Endothelial cell of umbilical vein (primary cell): ENCODE measurements at regions not wholly inside any gene's neighbourhood (a gene's known extent, or its start where the extent isn't known, plus 50 kb on each side); places are given as distances from the start of the nearest gene placed in this dataset.
"Not testable (repeated sequence)": the region's sequence is repeated elsewhere in the genome, so short reads cannot be mapped to it uniquely, and the experiment has no call there.

Experiments
- BruUV-seq: library from RNA; stranded (reverse); fragments of 400-500 nt; replicated peaks from 2 replicates; lab custom pipeline; 2021; lab: Mats Ljungman, UMichigan
- CTCF ChIA-PET: fragments of 300-600, 350-600 bp; sonication (Branson Sonifier 250); formaldehyde crosslinking; loops from one replicate; lab custom pipeline; 2021; ENCODE audit warnings: antibody characterized with exemption, inconsistent platforms; lab: Charles Lee
- POLR2A ChIA-PET: fragments of 300-600, 350-600 bp; sonication (Branson Sonifier 250); formaldehyde crosslinking; loops from one replicate; lab custom pipeline; 2021; ENCODE audit warnings: antibody characterized with exemption, inconsistent platforms; lab: Charles Lee
- DNase-seq: peaks from one replicate; pipeline ENCODE4 v3.0.0-alpha.2; 2011; ENCODE audit warnings: low read depth, low spot score
- FAIRE-seq: peaks from 2 replicates; lab custom pipeline; 2011; peaks lifted over from hg19 to GRCh38; lab: Jason Lieb, UNC
- H2AFZ ChIP-seq: 2 replicates; pipeline ENCODE4 v1.6.0; 2012; ENCODE audit warnings: low read depth, low read length, control low read depth, inconsistent platforms
- H3K27ac ChIP-seq: 2 replicates; pipeline ENCODE4 v1.5.1; 2011; ENCODE audit warnings: low read depth, mild to moderate bottlenecking, control low read depth, low read length, moderate library complexity; ENCODE audit not compliant: insufficient read depth
- H3K27me3 ChIP-seq, 2 experiments: 2 replicates each; pipeline versions ENCODE4 v1.6.0 to v1.6.1; 2011; ENCODE audit warnings: low read length in 2 of 2, mixed read lengths in 1 of 2; ENCODE audit not compliant: control insufficient read depth in 2 of 2, insufficient read depth in 2 of 2
- H3K36me3 ChIP-seq, 2 experiments: 2 replicates in 1 of 2; 3 replicates in 1 of 2; pipeline ENCODE4 v1.5.1; 2011; ENCODE audit warnings: low read length in 2 of 2, mild to moderate bottlenecking in 1 of 2, moderate library complexity in 1 of 2; ENCODE audit not compliant: control insufficient read depth in 2 of 2, insufficient read depth in 2 of 2; ENCODE audit errors: extremely low read depth in 1 of 2
- H3K4me1 ChIP-seq: 3 replicates; pipeline ENCODE4 v1.5.1; 2011; ENCODE audit warnings: mild to moderate bottlenecking, low read length; ENCODE audit not compliant: control insufficient read depth, insufficient read depth; ENCODE audit errors: extremely low read depth
- H3K4me2 ChIP-seq: 2 replicates; pipeline ENCODE4 v1.6.1; 2011; ENCODE audit warnings: low read length, control low read depth, mixed read lengths; ENCODE audit not compliant: insufficient read depth
- H3K4me3 ChIP-seq, 3 experiments: fragments of 200-600 bp in 1 of 3; sonication (generic), shearing (Covaris generic) in 1 of 3; replicated peaks in 1 of 3; 2 replicates each; pipeline ENCODE4 v1.5.1; 2011 to 2016; ENCODE audit warnings: control low read depth in 3 of 3, low read length in 3 of 3, mild to moderate bottlenecking in 2 of 3, inconsistent platforms in 1 of 3, low read depth in 1 of 3, moderate library complexity in 1 of 3; ENCODE audit not compliant: insufficient read depth in 1 of 3
- H3K79me2 ChIP-seq: 2 replicates; pipeline ENCODE4 v1.6.0; 2012; ENCODE audit warnings: low read length, inconsistent platforms; ENCODE audit not compliant: control insufficient read depth, insufficient read depth
- H3K9ac ChIP-seq: replicated peaks from 2 replicates; pipeline ENCODE3; 2011; ENCODE audit warnings: low read length, control low read depth; ENCODE audit not compliant: insufficient read depth; ENCODE audit errors: extremely low read depth
- H3K9me1 ChIP-seq: replicated peaks from 3 replicates; pipeline ENCODE4 v1.6.0; 2011; ENCODE audit warnings: mild to moderate bottlenecking, low read length; ENCODE audit not compliant: control insufficient read depth, insufficient read depth; ENCODE audit errors: extremely low read depth
- H3K9me3 ChIP-seq: replicated peaks from 2 replicates; pipeline ENCODE4 v1.5.1; 2012; ENCODE audit warnings: low read length, inconsistent platforms; ENCODE audit not compliant: control insufficient read depth, insufficient read depth
- H4K20me1 ChIP-seq: replicated peaks from 2 replicates; pipeline ENCODE3; 2011; ENCODE audit warnings: mild to moderate bottlenecking, low read length; ENCODE audit not compliant: control insufficient read depth, insufficient read depth; ENCODE audit errors: extremely low read depth
- CTCF ChIP-seq, 2 donors: IDR thresholded peaks; 1 replicate in 1 of 2; 2 replicates in 1 of 2; pipeline ENCODE4 v1.5.1; 2011; ENCODE audit warnings: low read length in 2 of 2, mild to moderate bottlenecking in 2 of 2, moderate library complexity in 2 of 2, control low read depth in 1 of 2, inconsistent platforms in 1 of 2, low read depth in 1 of 2; ENCODE audit not compliant: insufficient read depth in 1 of 2; ENCODE audit errors: extremely low read depth in 1 of 2
- EZH2 ChIP-seq: IDR thresholded peaks from 2 replicates; pipeline ENCODE4 v1.6.1; 2012; ENCODE audit warnings: borderline replicate concordance, low read depth, mild to moderate bottlenecking, moderate library complexity, low read length, inconsistent platforms; ENCODE audit not compliant: severe bottlenecking
- FOS ChIP-seq: IDR thresholded peaks from 2 replicates; pipeline ENCODE4 v1.6.1; 2011; ENCODE audit warnings: mild to moderate bottlenecking, low read length, moderate library complexity, borderline replicate concordance; ENCODE audit not compliant: insufficient read depth
- GATA2 ChIP-seq: IDR thresholded peaks from 2 replicates; pipeline ENCODE4 v1.7.0; 2011; ENCODE audit warnings: low read depth, mild to moderate bottlenecking, moderate library complexity, mixed read lengths, low read length; ENCODE audit not compliant: insufficient read length, insufficient read depth
- JUN ChIP-seq: IDR thresholded peaks from 2 replicates; pipeline ENCODE4 v1.6.1; 2011; ENCODE audit warnings: borderline replicate concordance, low read depth; ENCODE audit not compliant: insufficient read length, insufficient read depth
- MAX ChIP-seq: IDR thresholded peaks from 2 replicates; pipeline ENCODE4 v1.6.1; 2011; ENCODE audit not compliant: insufficient read depth, insufficient read length
- MYC ChIP-seq: IDR thresholded peaks from one replicate; pipeline ENCODE4 v1.6.1; 2011; ENCODE audit warnings: mild to moderate bottlenecking, low read depth, low read length
- POLR2A ChIP-seq: IDR thresholded peaks from 2 replicates; pipeline ENCODE4 v1.6.1; 2012; ENCODE audit warnings: low read depth, mild to moderate bottlenecking, control low read depth, low read length
- POLR2AphosphoS5 ChIP-seq: IDR thresholded peaks from 2 replicates; pipeline ENCODE4 v1.6.1; 2012; ENCODE audit warnings: low read depth, mild to moderate bottlenecking, control low read depth, low read length, moderate library complexity; ENCODE audit not compliant: insufficient read depth
- dilution Hi-C: fragments of 300-500 bp; cut with MboI; formaldehyde crosslinking; loops from one replicate; pipeline ENCODE4 v1.15.0; 2019; ENCODE audit warnings: low sequenced_read_pairs; ENCODE audit not compliant: extremely low pct_ligation_motif_present
- intact Hi-C: fragments of 100-400 bp; cut with micrococcal nuclease; formaldehyde crosslinking; loops from one replicate; pipeline ENCODE4 v1.10.0; 2022

DNA sequence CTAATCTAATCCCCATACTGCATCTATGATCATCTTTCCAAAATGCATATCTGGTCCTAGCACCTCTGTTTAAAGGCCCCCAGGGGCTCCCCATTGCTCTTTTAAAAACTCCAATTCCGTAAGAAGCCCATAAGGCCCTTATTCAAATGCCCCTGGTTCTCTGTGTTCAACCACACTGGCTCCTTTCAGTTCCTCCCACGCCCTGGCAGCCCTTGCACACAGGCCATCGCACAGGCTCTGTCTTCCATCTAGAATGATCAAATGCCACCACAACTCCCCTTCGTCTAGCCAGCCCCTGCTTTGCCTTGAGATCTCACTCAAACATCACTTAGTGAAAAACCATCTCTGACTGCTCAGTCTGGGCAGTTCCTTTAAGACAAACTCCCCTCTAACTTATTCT, 112.9 kb upstream of the LYZL2 start:
- Histone ChIP-seq H3K9ac (no peak overlapping the region), H3K79me2 (no peaks in the 10 kb centered on the region), H3K4me1 (no peaks in the 10 kb centered on the region), H3K9me1 (no peaks in the 10 kb centered on the region), H3K9me3 (no peaks in the 10 kb centered on the region), H4K20me1 (no peaks in the 10 kb centered on the region), H3K4me2 (no peak overlapping the region), H3K36me3 (no peaks in the 10 kb centered on the region), H3K27ac (no peak overlapping the region), H2AFZ (no peak overlapping the region), H3K27me3 (no peaks in the 10 kb centered on the region), H3K4me3 (no peak overlapping the region)
- intact Hi-C loops = no loop called here
- no TSS peak for BruUV-seq
- CTCF ChIA-PET = no interaction called here
- no peak for DNase-seq
- TF ChIP-seq FOS (no peak), POLR2A (no peak), MYC (no peak), MAX (no peak), CTCF (IDR thresholded peaks at IDR 0.05; ENCODE audit: extremely low read depth in 1 of 2, insufficient read depth in 1 of 2, low read depth in 1 of 2, low read length in 2 of 2) (no peak), EZH2 (no peak), GATA2 (no peak), POLR2AphosphoS5 (no peak), JUN (no peak)
- POLR2A ChIA-PET = no interaction called here
- no peak for FAIRE-seq
- dilution Hi-C loops = no loop called here

DNA sequence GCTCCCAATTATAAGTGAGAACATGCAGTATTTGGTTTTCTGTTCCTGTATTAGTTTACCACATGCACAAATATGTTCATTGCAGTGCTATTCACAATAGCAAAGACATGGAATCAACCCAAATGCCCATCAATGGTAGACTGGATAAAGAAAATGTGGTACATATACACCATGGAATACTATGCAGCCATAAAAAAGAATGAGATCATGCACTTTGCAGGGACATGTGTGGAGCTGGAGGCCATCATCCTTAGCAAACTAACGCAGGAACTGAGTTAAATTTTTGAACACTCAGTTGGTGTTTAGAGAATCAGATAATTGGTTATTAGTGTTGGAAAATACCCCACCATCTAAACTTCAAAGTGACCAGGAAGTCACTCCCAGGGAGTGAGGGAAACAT, 111.2 kb upstream of the LYZL2 start:
- H3K9me3 ChIP-seq, H3K9ac ChIP-seq, POLR2A ChIA-PET, BruUV-seq, H3K36me3 ChIP-seq, H3K4me3 ChIP-seq, H3K79me2 ChIP-seq, H3K4me1 ChIP-seq, H3K27me3 ChIP-seq, H3K4me2 ChIP-seq, FAIRE-seq, DNase-seq, H4K20me1 ChIP-seq, CTCF ChIA-PET, H3K27ac ChIP-seq, H3K9me1 ChIP-seq, dilution Hi-C loops, H2AFZ ChIP-seq, intact Hi-C loops: not testable (repeated sequence)
